ENCODE measurements at regions not wholly inside any gene's neighbourhood (a gene's known extent, or its start where the extent isn't known, plus 50 kb on each side); places are given as distances from the start of the nearest gene placed in this dataset.

- Mint-ChIP-seq H3K4me1 (ENCODE audit: low read depth) (no peaks in the 10 kb centered on the region), H3K27ac (no peak overlapping the region), H3K9me3 (no peaks in the 10 kb centered on the region), H3K4me3 (no peak overlapping the region), H3K36me3 (ENCODE audit: low read depth) (no peaks in the 10 kb centered on the region), H3K27me3 (no peaks in the 10 kb centered on the region)
Observed at GRCh38 chrX:114152130-114152529, 431.8 kb upstream of the HTR2C start.

- Mint-ChIP-seq H3K36me3 (ENCODE audit: low read depth) (no peaks in the 10 kb centered on the region), H3K4me3 (no peak overlapping the region), H3K9me3 (no peaks in the 10 kb centered on the region), H3K4me1 (ENCODE audit: low read depth) (no peaks in the 10 kb centered on the region), H3K27ac (no peak overlapping the region), H3K27me3 (no peaks in the 10 kb centered on the region)
Observed at GRCh38 chrX:114134465-114134864, 449.4 kb upstream of the HTR2C start.

GRCh38 chrX:114127411-114128025, 456.4 kb upstream of the HTR2C start:
- Mint-ChIP-seq H3K4me3 (no peak overlapping the region), H3K36me3 (ENCODE audit: low read depth) (no peaks in the 10 kb centered on the region), H3K4me1 (ENCODE audit: low read depth) (no peaks in the 10 kb centered on the region), H3K27me3 (no peaks in the 10 kb centered on the region), H3K9me3 (no peaks in the 10 kb centered on the region), H3K27ac (no peak overlapping the region)

- Mint-ChIP-seq H3K9me3 (no peaks in the 10 kb centered on the region), H3K27me3 (no peaks in the 10 kb centered on the region), H3K4me3 (no peak overlapping the region), H3K4me1 (ENCODE audit: low read depth) (no peaks in the 10 kb centered on the region), H3K27ac (no peak overlapping the region), H3K36me3 (ENCODE audit: low read depth) (no peaks in the 10 kb centered on the region)
Observed at GRCh38 chrX:114127005-114127404, 456.9 kb upstream of the HTR2C start.

- H3K27ac Mint-ChIP-seq = no peak overlapping the region
- H3K27me3 Mint-ChIP-seq = no peaks in the 10 kb centered on the region
- H3K4me3 Mint-ChIP-seq = no peak overlapping the region
- H3K36me3 Mint-ChIP-seq (ENCODE audit: low read depth) = no peaks in the 10 kb centered on the region
- no peaks in the 10 kb centered on the region for H3K4me1 Mint-ChIP-seq (ENCODE audit: low read depth)
- no peaks in the 10 kb centered on the region for H3K9me3 Mint-ChIP-seq
Observed at GRCh38 chrX:114101081-114101480, 482.8 kb upstream of the HTR2C start.

- Mint-ChIP-seq H3K36me3 (ENCODE audit: low read depth) (no peaks in the 10 kb centered on the region), H3K27ac (no peak overlapping the region)
Observed at GRCh38 chrX:114097866-114098265, 486.0 kb upstream of the HTR2C start.

GRCh38 chrX:114097427-114097826, 486.5 kb upstream of the HTR2C start:
- Mint-ChIP-seq H3K27me3 (no peaks in the 10 kb centered on the region), H3K36me3 (ENCODE audit: low read depth) (no peaks in the 10 kb centered on the region)

More at GRCh38 chrX:114097866-114098265, 486.0 kb upstream of the HTR2C start:
- H3K9me3 Mint-ChIP-seq = no peaks in the 10 kb centered on the region
- no peak overlapping the region for H3K4me3 Mint-ChIP-seq
- no peaks in the 10 kb centered on the region for H3K4me1 Mint-ChIP-seq (ENCODE audit: low read depth)
- no peaks in the 10 kb centered on the region for H3K27me3 Mint-ChIP-seq

GRCh38 chrX:114095789-114096188, 488.1 kb upstream of the HTR2C start:
- Mint-ChIP-seq H3K4me3 (no peak overlapping the region), H3K9me3 (no peaks in the 10 kb centered on the region), H3K27ac (no peak overlapping the region), H3K27me3 (no peaks in the 10 kb centered on the region), H3K4me1 (ENCODE audit: low read depth) (no peaks in the 10 kb centered on the region), H3K36me3 (ENCODE audit: low read depth) (no peaks in the 10 kb centered on the region)

More at GRCh38 chrX:114097427-114097826, 486.5 kb upstream of the HTR2C start:
- no peaks in the 10 kb centered on the region for H3K9me3 Mint-ChIP-seq
- H3K4me1 Mint-ChIP-seq (ENCODE audit: low read depth) = no peaks in the 10 kb centered on the region
- no peak overlapping the region for H3K4me3 Mint-ChIP-seq
- no peak overlapping the region for H3K27ac Mint-ChIP-seq

GRCh38 chrX:114087543-114087942, 496.3 kb upstream of the HTR2C start:
- Mint-ChIP-seq H3K4me3 (no peak overlapping the region), H3K27ac (no peak overlapping the region), H3K36me3 (ENCODE audit: low read depth) (no peaks in the 10 kb centered on the region), H3K9me3 (no peaks in the 10 kb centered on the region), H3K4me1 (ENCODE audit: low read depth) (no peaks in the 10 kb centered on the region), H3K27me3 (no peaks in the 10 kb centered on the region)

- Mint-ChIP-seq H3K36me3 (ENCODE audit: low read depth) (no peaks in the 10 kb centered on the region), H3K27me3 (no peaks in the 10 kb centered on the region), H3K4me1 (ENCODE audit: low read depth) (no peaks in the 10 kb centered on the region), H3K4me3 (no peak overlapping the region), H3K27ac (no peak overlapping the region), H3K9me3 (no peaks in the 10 kb centered on the region)
Observed at GRCh38 chrX:114077773-114078172, 506.1 kb upstream of the HTR2C start.

GRCh38 chrX:114075073-114075673, 508.7 kb upstream of the HTR2C start:
- Mint-ChIP-seq H3K4me3 (no peak overlapping the region), H3K4me1 (ENCODE audit: low read depth) (no peaks in the 10 kb centered on the region), H3K36me3 (ENCODE audit: low read depth) (no peaks in the 10 kb centered on the region), H3K9me3 (no peaks in the 10 kb centered on the region), H3K27me3 (no peaks in the 10 kb centered on the region), H3K27ac (no peak overlapping the region)

GRCh38 chrX:114073926-114074325, 510.0 kb upstream of the HTR2C start:
- Mint-ChIP-seq H3K36me3 (ENCODE audit: low read depth) (no peaks in the 10 kb centered on the region), H3K27me3 (no peaks in the 10 kb centered on the region), H3K9me3 (no peaks in the 10 kb centered on the region), H3K4me3 (no peak overlapping the region), H3K4me1 (ENCODE audit: low read depth) (no peaks in the 10 kb centered on the region), H3K27ac (no peak overlapping the region)

GRCh38 chrX:114071412-114071811, 512.5 kb upstream of the HTR2C start:
- Mint-ChIP-seq H3K27me3 (no peaks in the 10 kb centered on the region), H3K4me1 (ENCODE audit: low read depth) (no peaks in the 10 kb centered on the region), H3K9me3 (no peaks in the 10 kb centered on the region), H3K36me3 (ENCODE audit: low read depth) (no peaks in the 10 kb centered on the region), H3K4me3 (no peak overlapping the region), H3K27ac (no peak overlapping the region)

GRCh38 chrX:114065577-114066223, 518.2 kb upstream of the HTR2C start:
- H3K4me3 Mint-ChIP-seq = no peak overlapping the region
- H3K4me1 Mint-ChIP-seq (ENCODE audit: low read depth) = no peaks in the 10 kb centered on the region
- H3K36me3 Mint-ChIP-seq (ENCODE audit: low read depth) = no peaks in the 10 kb centered on the region
- no peaks in the 10 kb centered on the region for H3K9me3 Mint-ChIP-seq
- H3K27me3 Mint-ChIP-seq = no peaks in the 10 kb centered on the region
- no peak overlapping the region for H3K27ac Mint-ChIP-seq

GRCh38 chrX:114061226-114061625, 522.7 kb upstream of the HTR2C start:
- Mint-ChIP-seq H3K36me3 (ENCODE audit: low read depth) (no peaks in the 10 kb centered on the region), H3K27me3 (no peaks in the 10 kb centered on the region), H3K4me1 (ENCODE audit: low read depth) (no peaks in the 10 kb centered on the region), H3K9me3 (no peaks in the 10 kb centered on the region), H3K4me3 (no peak overlapping the region), H3K27ac (no peak overlapping the region)

Data from stimulated activated naive CD8-positive, alpha-beta T cell treated with anti-CD3 and anti-CD28 coated beads, Interleukin-15, Interleukin-2, amounts not matched to agents 100 ng/mL and 50 ng/mL, for 24 hours (primary cell).